ENCODE measurements at regions not wholly inside any gene's neighbourhood (a gene's known extent, or its start where the extent isn't known, plus 50 kb on each side); places are given as distances from the start of the nearest gene placed in this dataset.

- no peak for TF ChIP-seq CTCF (IDR thresholded peaks at IDR 0.05)
- H3K27me3 ChIP-seq, result no peaks in the 10 kb centered on the region
- ATAC-seq (peak; percentile 63), DNase-seq (no peak)
- H3K4me1 ChIP-seq, result no peaks in the 10 kb centered on the region
- no peaks in the 10 kb centered on the region for H3K36me3 ChIP-seq
- no peaks in the 10 kb centered on the region for H3K9me3 ChIP-seq
- H3K27ac ChIP-seq, result no peak overlapping the region
- H3K4me3 ChIP-seq, result no peak overlapping the region
- intact Hi-C loops (cut with DNase I), result no loop called here
Measured at GRCh38 chr11:95499516-95500135, 268.6 kb upstream of the SESN3 start.

DNA sequence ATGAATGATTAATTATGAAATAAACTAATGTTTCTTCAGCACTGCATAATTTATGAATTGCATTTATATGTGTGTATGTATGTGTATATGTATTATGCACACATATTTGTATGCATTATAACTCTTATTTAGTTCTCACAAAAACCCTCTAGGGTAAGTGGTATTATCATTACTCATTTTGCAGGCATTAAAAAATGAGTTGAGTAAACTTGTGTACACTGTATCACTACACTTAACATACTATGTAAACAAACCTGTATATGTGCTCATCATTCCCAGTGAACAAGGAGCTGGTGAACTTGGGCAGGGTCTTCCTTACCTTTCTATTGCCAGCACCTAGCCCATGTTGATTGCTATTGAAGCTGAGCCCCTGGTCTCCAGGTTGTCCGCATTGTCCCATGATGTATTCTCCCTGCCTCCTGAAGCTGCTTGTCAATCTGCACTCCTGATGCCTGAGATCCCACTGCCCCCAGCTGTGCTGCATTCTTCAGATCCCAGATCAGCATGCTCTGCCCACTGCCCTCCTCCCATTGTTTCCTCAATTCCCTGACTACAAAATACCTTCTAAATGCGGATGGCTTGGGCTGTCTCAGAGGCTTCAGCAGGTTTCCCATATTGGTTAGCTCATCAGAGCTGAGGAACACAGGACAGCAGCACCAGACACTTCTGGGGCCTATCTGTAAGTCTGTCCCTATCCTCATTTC, 267.9 kb upstream of the SESN3 start:
- H3K9me3 ChIP-seq, result no peaks in the 10 kb centered on the region
- DNase-seq, result no peak
- no peaks in the 10 kb centered on the region for H3K36me3 ChIP-seq
- ATAC-seq, result no peak
- H3K27me3 ChIP-seq, result no peaks in the 10 kb centered on the region
- no peak overlapping the region for H3K27ac ChIP-seq
- no peak for TF ChIP-seq CTCF (IDR thresholded peaks at IDR 0.05)
- H3K4me3 ChIP-seq, result no peak overlapping the region
- no peaks in the 10 kb centered on the region for H3K4me1 ChIP-seq
- intact Hi-C loops (cut with DNase I), result no loop called here

DNA sequence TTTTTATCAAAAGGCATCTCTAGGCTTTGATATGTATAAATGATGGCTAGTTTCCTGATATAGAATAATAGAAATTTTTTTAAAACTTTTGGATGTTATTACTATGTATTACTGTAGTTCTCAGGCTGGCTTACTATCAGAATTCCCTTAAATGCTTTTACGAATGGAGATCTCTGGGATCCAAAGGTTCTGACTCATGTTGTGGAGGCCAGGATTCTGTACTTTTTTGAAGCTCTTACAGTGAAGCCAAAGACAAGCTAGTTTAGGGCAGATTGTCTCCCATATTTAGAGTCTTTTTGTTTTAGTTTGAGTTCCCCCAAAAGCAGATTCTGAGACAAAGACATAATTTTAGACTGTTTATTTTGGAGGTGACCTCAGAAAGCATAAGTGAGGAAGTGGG, 265.9 kb upstream of the SESN3 start:
- no peak for TF ChIP-seq CTCF (IDR thresholded peaks at IDR 0.05)
- no peak overlapping the region for H3K4me3 ChIP-seq
- intact Hi-C loops (cut with DNase I), result no loop called here
- H3K27me3 ChIP-seq, result no peaks in the 10 kb centered on the region
- ATAC-seq (no peak), DNase-seq (no peak)
- no peaks in the 10 kb centered on the region for H3K36me3 ChIP-seq
- H3K4me1 ChIP-seq, result no peaks in the 10 kb centered on the region
- H3K9me3 ChIP-seq, result no peaks in the 10 kb centered on the region
- no peak overlapping the region for H3K27ac ChIP-seq

GRCh38 chr11:95495706-95496105, 264.7 kb upstream of the SESN3 start:
- H3K27me3 ChIP-seq, result no peaks in the 10 kb centered on the region
- no peaks in the 10 kb centered on the region for H3K36me3 ChIP-seq
- H3K4me3 ChIP-seq, result no peak overlapping the region
- intact Hi-C loops (cut with DNase I), result no loop called here
- H3K27ac ChIP-seq, result no peak overlapping the region
- no peak for DNase-seq
- H3K4me1 ChIP-seq, result no peaks in the 10 kb centered on the region
- no peak for ATAC-seq
- TF ChIP-seq CTCF (IDR thresholded peaks at IDR 0.05), result no peak
- no peaks in the 10 kb centered on the region for H3K9me3 ChIP-seq

- no peak for TF ChIP-seq CTCF (IDR thresholded peaks at IDR 0.05)
- H3K9me3 ChIP-seq, result no peaks in the 10 kb centered on the region
- ATAC-seq (no peak), DNase-seq (no peak)
- no peak overlapping the region for H3K27ac ChIP-seq
- H3K27me3 ChIP-seq, result no peaks in the 10 kb centered on the region
- no peaks in the 10 kb centered on the region for H3K36me3 ChIP-seq
- intact Hi-C loops (cut with DNase I), result no loop called here
- no peak overlapping the region for H3K4me3 ChIP-seq
- no peaks in the 10 kb centered on the region for H3K4me1 ChIP-seq
Measured at GRCh38 chr11:95494856-95495255, 263.9 kb upstream of the SESN3 start.

Measured in upper lobe of right lung (tissue), 1 donor.